GM13976 (cell line): ENCODE measurements at regions not wholly inside any gene's neighbourhood (a gene's known extent, or its start where the extent isn't known, plus 50 kb on each side); places are given as distances from the start of the nearest gene placed in this dataset.
"Not testable (repeated sequence)": the region's sequence is repeated elsewhere in the genome, so short reads cannot be mapped to it uniquely, and the experiment has no call there.

Experiments used
- DNase-seq: peaks from one replicate; pipeline ENCODE4 v3.0.0; 2012; ENCODE audit warnings: low spot score
- CTCF ChIP-seq: IDR thresholded peaks from 2 replicates; pipeline ENCODE4 v1.5.1; 2012; ENCODE audit warnings: borderline replicate concordance, mild to moderate bottlenecking; ENCODE audit not compliant: insufficient read depth; ENCODE audit errors: extremely low read depth, missing control alignments, control extremely low read depth
- in situ Hi-C: fragments of 300-500 bp; cut with MboI; formaldehyde crosslinking; loops from one replicate; pipeline ENCODE4 v1.12.0; 2022; ENCODE audit warnings: low sequenced_read_pairs, mixed read lengths, inconsistent platforms; ENCODE audit not compliant: unreplicated experiment

GRCh38 chrX:109036624-109037023 is 300.3 kb upstream of the IRS4 start:
- in situ Hi-C loops, result no loop called here
- no peak for DNase-seq
- no peak for TF ChIP-seq CTCF

- no peak for TF ChIP-seq CTCF
- in situ Hi-C loops, result no loop called here
- no peak for DNase-seq
Measured at GRCh38 chrX:108993909-108994308, 257.5 kb upstream of the IRS4 start.

GRCh38 chrX:108972899-108973298 is 236.5 kb upstream of the IRS4 start:
- DNase-seq, in situ Hi-C loops: not testable (repeated sequence)

GRCh38 chrX:108947205-108947604 is 210.8 kb upstream of the IRS4 start:
- TF ChIP-seq CTCF, result no peak

GRCh38 chrX:108946531-108946930 is 210.2 kb upstream of the IRS4 start:
- no peak for DNase-seq
- TF ChIP-seq CTCF, result no peak
- in situ Hi-C loops, result no loop called here

More at GRCh38 chrX:108947205-108947604, 210.8 kb upstream of the IRS4 start:
- DNase-seq, result no peak
- in situ Hi-C loops, result no loop called here

- no peak for DNase-seq
- in situ Hi-C loops, result no loop called here
Measured at GRCh38 chrX:108945883-108946523, 209.6 kb upstream of the IRS4 start.

More at GRCh38 chrX:108945883-108946523, 209.6 kb upstream of the IRS4 start:
- no peak for TF ChIP-seq CTCF
